ENCODE measurements at regions not wholly inside any gene's neighbourhood (a gene's known extent, or its start where the extent isn't known, plus 50 kb on each side); places are given as distances from the start of the nearest gene placed in this dataset.

DNA sequence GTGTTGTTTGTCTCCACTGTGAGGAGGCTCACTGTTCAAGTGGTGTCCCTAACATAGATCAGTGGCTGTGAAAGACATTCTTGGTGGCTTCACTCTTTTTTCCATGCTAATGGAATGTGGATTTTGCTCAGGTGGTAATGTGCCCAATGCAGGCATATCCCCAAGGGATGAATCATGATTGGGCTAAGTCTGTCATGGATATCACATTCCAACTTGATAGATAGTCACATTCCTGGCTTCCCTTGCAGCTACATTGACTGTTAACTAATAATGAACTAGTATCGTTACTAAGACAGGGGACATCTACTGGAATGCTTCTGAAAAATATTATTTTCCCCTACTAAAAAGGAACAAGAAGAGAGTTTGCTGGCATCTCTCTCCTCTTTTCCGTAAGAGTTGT is 86.3 kb upstream of the SOD1 start:
- TF ChIP-seq, protein P1, sequence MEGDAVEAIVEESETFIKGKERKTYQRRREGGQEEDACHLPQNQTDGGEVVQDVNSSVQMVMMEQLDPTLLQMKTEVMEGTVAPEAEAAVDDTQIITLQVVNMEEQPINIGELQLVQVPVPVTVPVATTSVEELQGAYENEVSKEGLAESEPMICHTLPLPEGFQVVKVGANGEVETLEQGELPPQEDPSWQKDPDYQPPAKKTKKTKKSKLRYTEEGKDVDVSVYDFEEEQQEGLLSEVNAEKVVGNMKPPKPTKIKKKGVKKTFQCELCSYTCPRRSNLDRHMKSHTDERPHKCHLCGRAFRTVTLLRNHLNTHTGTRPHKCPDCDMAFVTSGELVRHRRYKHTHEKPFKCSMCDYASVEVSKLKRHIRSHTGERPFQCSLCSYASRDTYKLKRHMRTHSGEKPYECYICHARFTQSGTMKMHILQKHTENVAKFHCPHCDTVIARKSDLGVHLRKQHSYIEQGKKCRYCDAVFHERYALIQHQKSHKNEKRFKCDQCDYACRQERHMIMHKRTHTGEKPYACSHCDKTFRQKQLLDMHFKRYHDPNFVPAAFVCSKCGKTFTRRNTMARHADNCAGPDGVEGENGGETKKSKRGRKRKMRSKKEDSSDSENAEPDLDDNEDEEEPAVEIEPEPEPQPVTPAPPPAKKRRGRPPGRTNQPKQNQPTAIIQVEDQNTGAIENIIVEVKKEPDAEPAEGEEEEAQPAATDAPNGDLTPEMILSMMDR (IDR thresholded peaks at IDR 0.05; ENCODE audit: control extremely low read depth, extremely low read depth) = no peak
- ATAC-seq (ENCODE audit: insufficient read depth, low FRiP score) = no peak

DNA sequence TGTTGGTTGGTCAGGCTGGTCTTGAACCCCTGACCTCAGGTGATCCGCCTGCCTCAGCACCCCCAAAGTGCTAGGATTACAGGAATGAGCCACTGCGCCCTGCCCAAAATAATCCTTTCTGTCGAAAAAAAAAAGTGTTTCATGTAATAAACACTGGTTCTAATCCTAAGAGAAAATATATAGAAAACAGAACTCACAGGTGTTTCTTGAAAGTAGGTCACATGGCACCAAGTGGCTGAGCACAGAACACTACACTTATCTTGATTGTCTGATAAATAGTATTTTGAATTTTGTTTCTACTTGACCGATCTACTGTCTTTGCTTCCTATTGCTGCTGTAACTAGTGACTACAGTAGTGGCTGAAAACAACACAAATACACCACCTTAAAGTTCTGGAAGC is 87.6 kb upstream of the SOD1 start:
- Histone ChIP-seq H3K27ac (ENCODE audit: low read depth in 1 of 2, low read length in 1 of 2) (no peak overlapping the region), H3K36me3 (ENCODE audit: control insufficient read depth in 4 of 4, insufficient read depth in 4 of 4, low read length in 4 of 4) (no peaks in the 10 kb centered on the region), H3K9ac (ENCODE audit: insufficient read depth in 1 of 2, low read length in 2 of 2) (no peak overlapping the region), H3K4me1 (ENCODE audit: control insufficient read depth in 5 of 5, insufficient read depth in 5 of 5, low read length in 5 of 5) (peaks cover 0 to 2% (median under 1%) of the 10 kb centered on the region in 5 donors), H3K27me3 (ENCODE audit: control insufficient read depth in 3 of 3, insufficient read depth in 3 of 3, low read length in 2 of 3) (no peaks in the 10 kb centered on the region), H3K4me3 (no peak overlapping the region), H3K9me3 (ENCODE audit: control insufficient read depth in 4 of 4, insufficient read depth in 3 of 4, low read length in 3 of 4) (peaks cover 0 to 8% (median 3%) of the 10 kb centered on the region in 4 donors)
- WGBS, 2 donors = 85 to 90% methylated on average over 4 of the region's 4 CpGs
- TF ChIP-seq, protein P1 (IDR thresholded peaks at IDR 0.05; ENCODE audit: control extremely low read depth, extremely low read depth) = no peak
- DNase-seq (no peak), ATAC-seq (ENCODE audit: insufficient read depth, low FRiP score) (no peak)

More for the DNA sequence above, 86.3 kb upstream of the SOD1 start:
- DNase-seq = no peak
- peaks cover 0 to 8% (median 3%) of the 10 kb centered on the region in 4 donors for H3K9me3 ChIP-seq (ENCODE audit: control insufficient read depth in 4 of 4, insufficient read depth in 3 of 4, low read length in 3 of 4)
- WGBS, 2 donors = 93 to 100% methylated on average over 2 of the region's 2 CpGs
- no peak overlapping the region for H3K9ac ChIP-seq (ENCODE audit: insufficient read depth in 1 of 2, low read length in 2 of 2)
- no peak overlapping the region for H3K4me3 ChIP-seq
- H3K4me1 ChIP-seq (ENCODE audit: control insufficient read depth in 5 of 5, insufficient read depth in 5 of 5, low read length in 5 of 5) = peaks cover 0 to 7% (median 0%) of the 10 kb centered on the region in 5 donors
- H3K27ac ChIP-seq (ENCODE audit: low read depth in 1 of 2, low read length in 1 of 2) = no peak overlapping the region
- H3K36me3 ChIP-seq (ENCODE audit: control insufficient read depth in 4 of 4, insufficient read depth in 4 of 4, low read length in 4 of 4) = no peaks in the 10 kb centered on the region
- H3K27me3 ChIP-seq (ENCODE audit: control insufficient read depth in 3 of 3, insufficient read depth in 3 of 3, low read length in 2 of 3) = no peaks in the 10 kb centered on the region

DNA sequence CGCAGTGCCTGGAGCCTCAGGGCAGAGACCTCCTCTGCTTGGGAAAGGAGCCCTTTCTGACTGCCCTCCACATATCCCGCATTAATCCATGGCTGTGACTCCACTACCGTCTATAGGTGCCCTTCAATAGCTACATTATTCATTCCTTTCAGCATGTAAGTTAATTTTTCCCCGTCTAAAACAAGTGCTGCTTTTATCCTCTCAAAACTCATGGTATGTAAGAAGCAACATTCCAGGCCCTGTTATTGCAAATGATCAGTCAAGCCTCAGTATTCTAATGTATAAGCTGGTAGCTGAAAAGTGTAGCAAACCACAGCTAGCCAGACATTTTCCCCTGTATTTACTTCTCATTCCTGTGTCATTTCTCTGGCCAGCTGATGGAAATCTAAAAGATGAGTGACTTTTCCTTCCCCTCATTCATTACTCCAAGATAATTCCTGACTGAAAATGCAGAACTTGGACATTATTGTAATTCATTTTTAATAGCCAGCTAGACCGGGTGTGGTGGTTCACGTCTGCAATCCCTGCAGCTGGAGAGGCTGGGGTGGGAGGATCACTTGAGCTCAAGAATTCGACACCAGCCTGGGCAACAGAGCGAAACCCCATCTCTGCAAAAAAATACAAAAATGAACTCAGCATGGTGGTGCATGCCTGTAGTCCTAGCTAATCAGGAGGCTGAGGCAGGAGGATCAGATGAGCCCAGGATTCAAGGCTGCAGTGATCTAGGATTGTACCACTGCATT is 88.5 kb upstream of the SOD1 start:
- peaks cover 0 to 8% (median 3%) of the 10 kb centered on the region in 4 donors for H3K9me3 ChIP-seq (ENCODE audit: control insufficient read depth in 4 of 4, insufficient read depth in 3 of 4, low read length in 3 of 4)
- H3K27ac ChIP-seq (ENCODE audit: low read depth in 1 of 2, low read length in 1 of 2) = no peak overlapping the region
- ATAC-seq (ENCODE audit: insufficient read depth, low FRiP score) (no peak), DNase-seq (no peak)
- H3K4me1 ChIP-seq (ENCODE audit: control insufficient read depth in 5 of 5, insufficient read depth in 5 of 5, low read length in 5 of 5) = peaks cover 0 to 10% (median 6%) of the 10 kb centered on the region in 5 donors
- WGBS, 2 donors = 62 to 78% methylated on average over 8 of the region's 8 CpGs
- H3K4me3 ChIP-seq = no peak overlapping the region
- TF ChIP-seq, protein P1 (IDR thresholded peaks at IDR 0.05; ENCODE audit: control extremely low read depth, extremely low read depth) = no peak
- no peak overlapping the region for H3K9ac ChIP-seq (ENCODE audit: insufficient read depth in 1 of 2, low read length in 2 of 2)
- H3K27me3 ChIP-seq (ENCODE audit: control insufficient read depth in 3 of 3, insufficient read depth in 3 of 3, low read length in 2 of 3) = no peaks in the 10 kb centered on the region
- no peaks in the 10 kb centered on the region for H3K36me3 ChIP-seq (ENCODE audit: control insufficient read depth in 4 of 4, insufficient read depth in 4 of 4, low read length in 4 of 4)

Data from lung (tissue), 11 donors.